ENCODE measurements at regions not wholly inside any gene's neighbourhood (a gene's known extent, or its start where the extent isn't known, plus 50 kb on each side); places are given as distances from the start of the nearest gene placed in this dataset.

DNA sequence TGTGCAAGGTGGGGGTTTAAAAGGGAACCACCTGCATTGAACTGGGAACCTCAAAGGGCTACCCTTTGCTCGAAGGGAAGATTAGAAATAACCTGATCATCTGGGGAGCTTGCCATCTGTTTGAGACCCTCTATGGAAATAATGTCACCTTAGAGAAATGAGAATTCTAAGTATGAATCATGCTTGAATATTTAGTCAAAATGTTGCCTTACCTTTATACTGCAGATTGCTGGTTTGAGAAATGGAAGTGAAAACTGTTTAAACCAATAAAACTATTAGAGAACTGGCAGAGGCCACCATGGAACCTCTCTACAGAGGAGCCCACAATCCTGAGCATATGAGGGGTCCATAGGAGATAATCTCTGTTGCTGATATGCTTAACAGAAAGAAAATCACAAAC lies 131.2 kb upstream of the FAM78B start:
- H3K9ac ChIP-seq (replicated peaks; ENCODE audit: extremely low read depth, insufficient read depth, low read length), result no peak overlapping the region
- POLR2A ChIA-PET, result no interaction called here
- H3K4me1 ChIP-seq (ENCODE audit: control insufficient read depth, extremely low read depth, insufficient read depth, low read length), result no peaks in the 10 kb centered on the region
- intact Hi-C loops (cut with micrococcal nuclease), result no loop called here
- FAIRE-seq (no peak), DNase-seq (ENCODE audit: low read depth, low spot score) (no peak)
- H3K27me3 ChIP-seq (ENCODE audit: control insufficient read depth in 2 of 2, insufficient read depth in 2 of 2, low read length in 2 of 2), result no peaks in the 10 kb centered on the region
- no peak overlapping the region for H3K4me2 ChIP-seq (ENCODE audit: insufficient read depth, low read length)
- no peaks in the 10 kb centered on the region for H3K36me3 ChIP-seq (ENCODE audit: control insufficient read depth in 2 of 2, extremely low read depth in 1 of 2, insufficient read depth in 2 of 2, low read length in 2 of 2)
- H3K9me1 ChIP-seq (replicated peaks; ENCODE audit: control insufficient read depth, extremely low read depth, insufficient read depth, low read length), result no peaks in the 10 kb centered on the region
- H3K27ac ChIP-seq (ENCODE audit: insufficient read depth, low read depth, low read length), result no peak overlapping the region
- no peak overlapping the region for H3K4me3 ChIP-seq (replicated peaks in 1 of 3; ENCODE audit: insufficient read depth in 1 of 3, low read depth in 1 of 3, low read length in 3 of 3)
- CTCF ChIA-PET, result no interaction called here
- H3K79me2 ChIP-seq (ENCODE audit: control insufficient read depth, insufficient read depth, low read length), result no peaks in the 10 kb centered on the region
- H3K9me3 ChIP-seq (replicated peaks; ENCODE audit: control insufficient read depth, insufficient read depth, low read length), result peaks cover 2% of the 10 kb centered on the region
- no peak overlapping the region for H2AFZ ChIP-seq (ENCODE audit: low read depth, low read length)
- BruUV-seq (replicated peaks), result no TSS peak
- no peaks in the 10 kb centered on the region for H4K20me1 ChIP-seq (replicated peaks; ENCODE audit: control insufficient read depth, extremely low read depth, insufficient read depth, low read length)
- TF ChIP-seq POLR2A (IDR thresholded peaks at IDR 0.05; ENCODE audit: low read depth, low read length) (no peak), JUN (IDR thresholded peaks at IDR 0.05; ENCODE audit: borderline replicate concordance, insufficient read depth, insufficient read length, low read depth) (no peak), MYC (IDR thresholded peaks at IDR 0.05; ENCODE audit: low read depth, low read length) (no peak), GATA2 (IDR thresholded peaks at IDR 0.05; ENCODE audit: insufficient read depth, insufficient read length, low read depth, low read length) (no peak), FOS (IDR thresholded peaks at IDR 0.05; ENCODE audit: borderline replicate concordance, insufficient read depth, low read length) (no peak), EZH2 (IDR thresholded peaks at IDR 0.05; ENCODE audit: borderline replicate concordance, low read depth, low read length, severe bottlenecking) (no peak), POLR2AphosphoS5 (IDR thresholded peaks at IDR 0.05; ENCODE audit: insufficient read depth, low read depth, low read length) (no peak)
- TF ChIP-seq, protein P1, sequence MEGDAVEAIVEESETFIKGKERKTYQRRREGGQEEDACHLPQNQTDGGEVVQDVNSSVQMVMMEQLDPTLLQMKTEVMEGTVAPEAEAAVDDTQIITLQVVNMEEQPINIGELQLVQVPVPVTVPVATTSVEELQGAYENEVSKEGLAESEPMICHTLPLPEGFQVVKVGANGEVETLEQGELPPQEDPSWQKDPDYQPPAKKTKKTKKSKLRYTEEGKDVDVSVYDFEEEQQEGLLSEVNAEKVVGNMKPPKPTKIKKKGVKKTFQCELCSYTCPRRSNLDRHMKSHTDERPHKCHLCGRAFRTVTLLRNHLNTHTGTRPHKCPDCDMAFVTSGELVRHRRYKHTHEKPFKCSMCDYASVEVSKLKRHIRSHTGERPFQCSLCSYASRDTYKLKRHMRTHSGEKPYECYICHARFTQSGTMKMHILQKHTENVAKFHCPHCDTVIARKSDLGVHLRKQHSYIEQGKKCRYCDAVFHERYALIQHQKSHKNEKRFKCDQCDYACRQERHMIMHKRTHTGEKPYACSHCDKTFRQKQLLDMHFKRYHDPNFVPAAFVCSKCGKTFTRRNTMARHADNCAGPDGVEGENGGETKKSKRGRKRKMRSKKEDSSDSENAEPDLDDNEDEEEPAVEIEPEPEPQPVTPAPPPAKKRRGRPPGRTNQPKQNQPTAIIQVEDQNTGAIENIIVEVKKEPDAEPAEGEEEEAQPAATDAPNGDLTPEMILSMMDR (IDR thresholded peaks at IDR 0.05; ENCODE audit: extremely low read depth in 1 of 2, insufficient read depth in 1 of 2, low read depth in 1 of 2, low read length in 2 of 2), result no peak
- TF ChIP-seq, protein P2, sequence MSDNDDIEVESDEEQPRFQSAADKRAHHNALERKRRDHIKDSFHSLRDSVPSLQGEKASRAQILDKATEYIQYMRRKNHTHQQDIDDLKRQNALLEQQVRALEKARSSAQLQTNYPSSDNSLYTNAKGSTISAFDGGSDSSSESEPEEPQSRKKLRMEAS (IDR thresholded peaks at IDR 0.05; ENCODE audit: insufficient read depth, insufficient read length), result no peak
- dilution Hi-C loops (cut with MboI; ENCODE audit: extremely low pct_ligation_motif_present, low sequenced_read_pairs), result no loop called here

Measured in endothelial cell of umbilical vein (primary cell).